ENCODE measurements at regions not wholly inside any gene's neighbourhood (a gene's known extent, or its start where the extent isn't known, plus 50 kb on each side); places are given as distances from the start of the nearest gene placed in this dataset.

- no peak for DNase-seq
- Mint-ChIP-seq H3K4me1 (no peaks in the 10 kb centered on the region), H3K36me3 (no peaks in the 10 kb centered on the region), H3K27me3 (peaks cover 0 to 4% (median 0%) of the 10 kb centered on the region in 3 donors), H3K9me3 (no peaks in the 10 kb centered on the region), H3K27ac (no peak overlapping the region), H3K4me3 (no peak overlapping the region)
- no peak for ATAC-seq (ENCODE audit: low read depth in 2 of 2)
Observed at GRCh38 chr2:58913082-58913726, 672.1 kb upstream of the FANCL start.

DNA sequence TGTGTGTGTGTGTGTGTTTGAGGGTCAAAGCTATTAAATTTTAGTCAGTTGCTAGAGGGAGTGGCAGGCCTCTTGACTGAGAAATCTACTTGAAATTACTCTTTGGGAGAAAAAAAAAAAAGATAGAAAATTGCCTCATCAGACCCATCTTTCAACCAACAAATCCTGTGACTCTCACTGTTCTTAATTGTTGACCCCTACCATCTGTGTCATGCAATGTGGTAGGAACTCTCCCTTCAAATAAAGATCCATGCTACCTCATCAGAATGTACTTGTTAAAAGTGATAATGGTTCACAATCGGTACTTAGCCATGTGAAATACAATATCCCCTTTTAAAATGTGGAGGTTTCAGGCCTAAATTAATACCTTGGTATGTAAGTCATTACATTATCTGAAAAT, 670.8 kb upstream of the FANCL start:
- peaks cover 0 to 4% (median 0%) of the 10 kb centered on the region in 3 donors for H3K27me3 Mint-ChIP-seq
- H3K9me3 Mint-ChIP-seq = no peaks in the 10 kb centered on the region
- no peak overlapping the region for H3K4me3 Mint-ChIP-seq
- no peak for DNase-seq
- H3K36me3 Mint-ChIP-seq = no peaks in the 10 kb centered on the region
- no peaks in the 10 kb centered on the region for H3K4me1 Mint-ChIP-seq
- ATAC-seq (ENCODE audit: low read depth in 2 of 2) = no peak
- no peak overlapping the region for H3K27ac Mint-ChIP-seq

DNA sequence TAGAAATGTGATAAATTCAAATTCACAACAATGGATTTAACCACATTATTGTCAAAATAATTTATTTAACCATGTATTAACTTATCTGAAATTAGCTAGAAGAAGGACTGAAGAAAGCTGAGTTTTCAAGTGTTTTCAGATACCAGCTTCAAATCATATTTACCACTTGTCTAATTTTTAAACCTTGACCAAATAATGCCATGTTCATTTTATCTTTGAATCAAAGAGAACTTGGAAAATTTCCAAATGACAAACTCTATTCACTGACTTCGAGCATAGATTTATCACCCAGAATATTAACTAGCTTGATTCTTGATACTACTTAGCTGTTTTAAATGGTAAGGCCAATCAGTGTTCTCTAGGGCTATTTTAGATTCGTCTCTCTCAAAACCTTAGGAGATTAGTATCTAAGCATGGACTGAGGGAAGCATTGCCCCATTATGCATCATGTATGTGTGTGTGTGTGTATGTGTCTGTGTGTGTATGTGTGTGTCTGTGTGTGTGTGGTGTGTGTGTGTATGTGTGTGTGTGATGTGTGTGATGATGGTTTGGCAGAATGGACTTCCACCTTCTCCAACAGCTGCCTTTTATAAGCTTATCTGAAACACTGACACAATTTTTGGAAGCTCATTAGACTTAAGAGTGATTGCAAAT, 667.5 kb upstream of the FANCL start:
- ATAC-seq (ENCODE audit: low read depth in 2 of 2) (no peak), DNase-seq (no peak)
- Mint-ChIP-seq H3K27ac (no peak overlapping the region), H3K4me3 (no peak overlapping the region), H3K9me3 (no peaks in the 10 kb centered on the region), H3K27me3 (no peaks in the 10 kb centered on the region), H3K36me3 (no peaks in the 10 kb centered on the region), H3K4me1 (no peaks in the 10 kb centered on the region)

GRCh38 chr2:58907644-58908043, 666.5 kb upstream of the FANCL start:
- Mint-ChIP-seq H3K9me3 (no peaks in the 10 kb centered on the region), H3K4me1 (no peaks in the 10 kb centered on the region), H3K27me3 (no peaks in the 10 kb centered on the region), H3K27ac (peak overlapping the region in 1 of 6 donors; percentile 28), H3K36me3 (no peaks in the 10 kb centered on the region), H3K4me3 (no peak overlapping the region)
- DNase-seq (no peak), ATAC-seq (ENCODE audit: low read depth in 2 of 2) (no peak)

DNA sequence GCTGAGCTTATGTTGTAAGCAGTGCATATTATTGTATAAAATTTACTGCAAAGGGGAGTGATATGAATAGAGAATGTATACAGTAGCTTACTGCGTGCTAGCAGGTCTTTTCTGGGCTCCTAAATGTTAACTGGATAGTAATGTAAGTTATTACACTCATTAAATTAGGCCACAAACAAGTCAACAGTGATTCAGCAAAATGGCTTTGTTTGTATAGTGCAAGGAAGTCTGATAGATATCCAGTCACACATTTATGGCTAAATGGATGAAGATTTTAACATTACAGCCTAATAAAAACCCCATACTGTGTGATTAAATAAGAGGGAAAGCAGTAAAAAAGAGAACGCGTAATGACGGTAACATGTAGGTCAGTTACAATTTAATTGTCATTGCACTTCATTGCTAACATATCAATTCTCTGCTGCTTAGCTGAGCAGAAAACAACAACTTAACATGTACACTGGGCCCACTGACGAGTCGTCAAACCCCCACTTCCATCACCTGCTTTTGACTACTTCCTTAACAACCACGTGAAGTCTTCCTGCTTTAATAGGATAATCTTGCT, 665.0 kb upstream of the FANCL start:
- no peaks in the 10 kb centered on the region for H3K4me1 Mint-ChIP-seq
- ATAC-seq (ENCODE audit: low read depth in 2 of 2) (no peak), DNase-seq (no peak)
- no peaks in the 10 kb centered on the region for H3K9me3 Mint-ChIP-seq
- H3K36me3 Mint-ChIP-seq = no peaks in the 10 kb centered on the region
- no peak overlapping the region for H3K4me3 Mint-ChIP-seq
- H3K27ac Mint-ChIP-seq = no peak overlapping the region
- H3K27me3 Mint-ChIP-seq = peaks cover 0 to 2% (median 0%) of the 10 kb centered on the region in 3 donors

GRCh38 chr2:58904095-58904494, 663.0 kb upstream of the FANCL start:
- H3K4me1 Mint-ChIP-seq = no peaks in the 10 kb centered on the region
- DNase-seq (no peak), ATAC-seq (ENCODE audit: low read depth in 2 of 2) (no peak)
- no peaks in the 10 kb centered on the region for H3K9me3 Mint-ChIP-seq
- H3K27ac Mint-ChIP-seq = no peak overlapping the region
- H3K27me3 Mint-ChIP-seq = peaks cover 3 to 23% (median 17%) of the 10 kb centered on the region in 3 donors
- H3K4me3 Mint-ChIP-seq = no peak overlapping the region
- H3K36me3 Mint-ChIP-seq = no peaks in the 10 kb centered on the region

- no peak overlapping the region for H3K27ac Mint-ChIP-seq
- no peak for DNase-seq
- H3K27me3 Mint-ChIP-seq = peaks cover 8 to 28% (median 18%) of the 10 kb centered on the region in 3 donors
- ATAC-seq (ENCODE audit: low read depth in 2 of 2) = no peak
- H3K4me1 Mint-ChIP-seq = no peaks in the 10 kb centered on the region
- no peaks in the 10 kb centered on the region for H3K9me3 Mint-ChIP-seq
- no peak overlapping the region for H3K4me3 Mint-ChIP-seq
- H3K36me3 Mint-ChIP-seq = no peaks in the 10 kb centered on the region
Observed at GRCh38 chr2:58903427-58903826, 662.3 kb upstream of the FANCL start.

DNA sequence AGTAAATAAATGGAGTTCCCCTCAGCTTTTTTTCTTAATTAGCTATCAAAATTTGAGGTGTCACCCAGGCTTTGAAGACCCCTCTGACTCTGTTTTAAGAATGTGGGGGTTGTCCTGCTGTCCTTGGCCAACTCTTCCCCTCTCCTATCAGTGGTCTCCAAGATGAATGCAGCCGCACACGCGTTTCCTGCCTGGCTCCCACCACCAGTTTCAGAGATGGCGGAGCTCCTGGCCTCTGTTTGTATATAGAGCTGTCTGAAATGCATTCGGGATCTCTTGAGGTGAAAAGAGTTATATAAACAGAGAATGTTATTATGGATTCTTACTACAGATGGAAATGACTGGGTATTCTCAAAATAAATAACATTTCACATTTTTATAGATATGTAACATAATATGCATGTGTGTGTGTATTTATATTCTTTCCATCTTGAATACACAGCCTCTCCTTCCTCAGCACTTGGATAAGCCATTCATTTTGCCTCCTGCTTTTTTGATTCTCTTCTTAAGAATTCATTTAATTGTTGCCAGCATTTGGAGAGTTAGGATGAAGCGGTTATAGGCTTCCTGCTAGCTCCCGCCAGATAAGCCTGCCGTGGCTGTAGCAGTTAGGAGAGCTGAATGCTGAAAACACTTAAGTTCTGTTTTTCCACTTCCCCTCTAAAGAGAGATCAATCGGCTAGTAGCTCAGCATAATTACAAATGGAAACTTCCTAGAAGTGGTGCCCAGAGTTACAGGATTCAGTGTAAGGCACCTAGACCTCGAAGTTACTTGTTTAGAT, 659.3 kb upstream of the FANCL start:
- peaks cover 8 to 40% (median 21%) of the 10 kb centered on the region in 3 donors for H3K27me3 Mint-ChIP-seq
- H3K36me3 Mint-ChIP-seq = no peaks in the 10 kb centered on the region
- DNase-seq (no peak), ATAC-seq (ENCODE audit: low read depth in 2 of 2) (no peak)
- no peak overlapping the region for H3K4me3 Mint-ChIP-seq
- no peaks in the 10 kb centered on the region for H3K9me3 Mint-ChIP-seq
- peak overlapping the region in 1 of 6 donors; percentile 41 for H3K27ac Mint-ChIP-seq
- no peaks in the 10 kb centered on the region for H3K4me1 Mint-ChIP-seq

GRCh38 chr2:58899692-58900091, 658.6 kb upstream of the FANCL start:
- Mint-ChIP-seq H3K9me3 (no peaks in the 10 kb centered on the region), H3K4me3 (no peak overlapping the region), H3K36me3 (no peaks in the 10 kb centered on the region), H3K27ac (no peak overlapping the region), H3K4me1 (no peaks in the 10 kb centered on the region), H3K27me3 (peaks cover 8 to 40% (median 26%) of the 10 kb centered on the region in 3 donors)
- ATAC-seq (ENCODE audit: low read depth in 2 of 2) (no peak), DNase-seq (no peak)

- H3K27me3 Mint-ChIP-seq = peaks cover 12 to 51% (median 33%) of the 10 kb centered on the region in 3 donors
- H3K27ac Mint-ChIP-seq = no peak overlapping the region
- no peak overlapping the region for H3K4me3 Mint-ChIP-seq
- H3K36me3 Mint-ChIP-seq = no peaks in the 10 kb centered on the region
- DNase-seq (no peak), ATAC-seq (ENCODE audit: low read depth in 2 of 2) (no peak)
- H3K4me1 Mint-ChIP-seq = no peaks in the 10 kb centered on the region
- H3K9me3 Mint-ChIP-seq = no peaks in the 10 kb centered on the region
Observed at GRCh38 chr2:58896638-58897037, 655.5 kb upstream of the FANCL start.

DNA sequence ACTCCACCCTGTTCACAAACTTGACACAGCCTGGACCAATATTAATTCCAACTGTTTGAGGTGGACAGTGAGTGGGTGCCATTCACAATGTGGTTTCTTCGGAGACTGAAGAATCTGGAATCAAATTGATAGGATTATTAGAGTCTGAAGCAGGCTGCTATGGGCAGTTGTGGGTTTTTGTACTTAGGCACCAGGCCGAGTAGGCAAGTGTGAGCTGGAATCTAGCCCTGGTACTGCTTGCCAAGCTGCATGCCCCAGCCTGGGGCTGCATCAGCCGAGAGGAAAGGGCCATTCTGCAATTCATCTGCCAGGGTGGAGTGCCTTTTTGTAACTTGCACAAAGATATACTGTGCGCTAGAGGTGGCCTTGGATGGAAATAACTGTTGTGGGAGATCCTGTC, 654.7 kb upstream of the FANCL start:
- Mint-ChIP-seq H3K9me3 (no peaks in the 10 kb centered on the region), H3K27ac (no peak overlapping the region), H3K36me3 (no peaks in the 10 kb centered on the region), H3K4me1 (no peaks in the 10 kb centered on the region), H3K4me3 (no peak overlapping the region), H3K27me3 (peaks cover 12 to 45% (median 31%) of the 10 kb centered on the region in 3 donors)
- DNase-seq = no peak
- no peak for ATAC-seq (ENCODE audit: low read depth in 2 of 2)

GRCh38 chr2:58893656-58894351, 652.7 kb upstream of the FANCL start:
- Mint-ChIP-seq H3K4me1 (no peaks in the 10 kb centered on the region), H3K27ac (no peak overlapping the region), H3K36me3 (no peaks in the 10 kb centered on the region), H3K9me3 (no peaks in the 10 kb centered on the region), H3K27me3 (peaks cover 11 to 31% (median 15%) of the 10 kb centered on the region in 3 donors), H3K4me3 (no peak overlapping the region)
- ATAC-seq (ENCODE audit: low read depth in 2 of 2) (no peak), DNase-seq (no peak)

DNA sequence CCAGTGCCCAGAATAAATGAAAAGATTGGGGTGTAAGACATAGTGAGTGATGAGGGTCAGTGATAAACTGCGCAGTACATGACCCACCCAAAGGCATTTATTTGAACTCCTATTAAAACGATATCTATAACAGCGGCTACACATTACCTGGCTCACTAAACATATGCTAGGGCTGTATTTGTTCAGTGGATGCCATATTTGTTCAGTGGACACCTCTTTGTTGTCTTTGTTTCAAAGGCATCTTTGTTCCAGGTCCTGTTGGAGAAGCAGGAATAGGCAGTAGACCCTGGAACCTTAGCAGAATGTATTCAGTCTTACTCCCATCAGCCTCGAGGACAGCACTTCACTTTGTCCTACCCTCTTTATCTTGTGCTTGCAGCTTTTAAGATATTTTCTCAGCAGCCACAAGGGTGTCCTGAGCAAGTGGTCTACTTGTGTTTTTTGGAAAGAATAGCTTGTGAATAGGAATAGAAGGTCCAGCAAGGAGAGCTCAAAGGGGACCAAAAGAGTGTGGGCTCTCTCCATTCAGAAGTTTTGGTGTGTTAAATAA, 650.8 kb upstream of the FANCL start:
- peaks cover 9 to 26% (median 12%) of the 10 kb centered on the region in 3 donors for H3K27me3 Mint-ChIP-seq
- no peak overlapping the region for H3K4me3 Mint-ChIP-seq
- H3K36me3 Mint-ChIP-seq = no peaks in the 10 kb centered on the region
- H3K9me3 Mint-ChIP-seq = no peaks in the 10 kb centered on the region
- no peak for ATAC-seq (ENCODE audit: low read depth in 2 of 2)
- no peak for DNase-seq
- H3K27ac Mint-ChIP-seq = peak overlapping the region in 1 of 6 donors; percentile 1
- H3K4me1 Mint-ChIP-seq = no peaks in the 10 kb centered on the region

Data from naive B cell (primary cell).